Esophagus squamous epithelium (tissue), 5 donors: ENCODE measurements at regions not wholly inside any gene's neighbourhood (a gene's known extent, or its start where the extent isn't known, plus 50 kb on each side); places are given as distances from the start of the nearest gene placed in this dataset.

Experiments
- DNase-seq: peaks from one replicate; lab custom pipeline; 2025; lab: John Stamatoyannopoulos, UW
- H3K27ac ChIP-seq, 4 donors: fragments of 200-600 bp; sonication (generic); one replicate each; pipeline ENCODE4 v1.5.1; 2016 to 2019; ENCODE audit warnings: mild to moderate bottlenecking in 1 of 4
- H3K27me3 ChIP-seq, 4 donors: fragments of 200-600 bp; sonication (generic); 1 replicate in 3 of 4; 2 replicates in 1 of 4; pipeline versions ENCODE4 v1.5.1 to v1.6.0; 2017 to 2021; ENCODE audit warnings: antibody characterized with exemption in 1 of 4
- H3K36me3 ChIP-seq, 3 donors: fragments of 200-600 bp; sonication (generic); one replicate each; pipeline ENCODE4 v1.5.1; 2016 to 2019
- H3K4me1 ChIP-seq, 3 donors: fragments of 200-600 bp; sonication (generic); one replicate each; pipeline ENCODE4 v1.5.1; 2017 to 2019
- H3K4me3 ChIP-seq, 4 donors: fragments of 200-600 bp; sonication (generic); 1 replicate in 3 of 4; 2 replicates in 1 of 4; pipeline ENCODE4 v1.5.1; 2016 to 2019; ENCODE audit warnings: mild to moderate bottlenecking in 2 of 4, moderate library complexity in 1 of 4
- H3K9me3 ChIP-seq, 3 donors: fragments of 200-600 bp; sonication (generic); one replicate each; pipeline ENCODE4 v1.5.1; 2016 to 2019
- POLR2A ChIP-seq, 4 donors: fragments of 450-650 bp; IDR thresholded peaks; one replicate each; pipeline ENCODE4 v1.6.1; 2017; ENCODE audit warnings: antibody characterized with exemption in 4 of 4, mild to moderate bottlenecking in 4 of 4, moderate library complexity in 3 of 4
- WGBS, 2 donors: methylation state at CpG; one replicate each; pipeline ENCODE4 v1.1.5; 2018; 5-methylcytosine and 5-hydroxymethylcytosine counted together
- intact Hi-C: fragments of 100-400 bp; cut with DNase I; formaldehyde crosslinking; loops from one replicate; pipeline ENCODE4 v1.15.0; 2022
- TF ChIP-seq, protein P1 (sequence below), 6 experiments: fragments of 450-650 bp in 4 of 6; fragments of 200-600 bp in 2 of 6; sonication (generic) in 2 of 6; IDR thresholded peaks; one replicate each; pipeline ENCODE4 v1.5.1; 2016 to 2019; ENCODE audit warnings: antibody characterized with exemption in 6 of 6, mild to moderate bottlenecking in 4 of 6, moderate library complexity in 4 of 6
- donor health status: DM: yes; HTN: yes; CAD: no.

DNA sequence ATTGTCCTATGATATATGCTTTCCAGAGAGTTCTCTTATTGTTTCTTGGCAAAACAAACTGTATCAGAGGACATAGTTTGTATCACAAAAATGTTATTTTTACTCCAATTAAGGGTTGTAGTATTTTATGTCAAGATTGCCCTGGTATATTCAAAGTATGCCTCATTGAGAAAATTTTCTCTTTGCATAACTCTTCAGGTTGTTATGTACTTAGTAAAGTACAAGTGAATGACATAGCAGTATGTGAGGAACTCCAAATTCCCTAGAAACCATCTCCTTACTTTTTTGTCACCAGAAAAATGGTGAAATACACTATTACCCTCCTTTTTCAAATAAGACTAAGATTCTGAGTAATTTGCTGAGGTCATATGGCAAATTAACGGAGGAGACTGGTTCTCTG lies 355.3 kb downstream of the NFIB start:
- H3K9me3 ChIP-seq: no peaks in the 10 kb centered on the region
- H3K27ac ChIP-seq: no peak overlapping the region
- DNase-seq: no peak
- H3K27me3 ChIP-seq: no peaks in the 10 kb centered on the region
- WGBS, 2 donors: 88 to 95% methylated on average over 1 of the region's 1 CpG
- H3K36me3 ChIP-seq: no peaks in the 10 kb centered on the region
- no peaks in the 10 kb centered on the region for H3K4me1 ChIP-seq
- no peak overlapping the region for H3K4me3 ChIP-seq
- TF ChIP-seq, protein P1, sequence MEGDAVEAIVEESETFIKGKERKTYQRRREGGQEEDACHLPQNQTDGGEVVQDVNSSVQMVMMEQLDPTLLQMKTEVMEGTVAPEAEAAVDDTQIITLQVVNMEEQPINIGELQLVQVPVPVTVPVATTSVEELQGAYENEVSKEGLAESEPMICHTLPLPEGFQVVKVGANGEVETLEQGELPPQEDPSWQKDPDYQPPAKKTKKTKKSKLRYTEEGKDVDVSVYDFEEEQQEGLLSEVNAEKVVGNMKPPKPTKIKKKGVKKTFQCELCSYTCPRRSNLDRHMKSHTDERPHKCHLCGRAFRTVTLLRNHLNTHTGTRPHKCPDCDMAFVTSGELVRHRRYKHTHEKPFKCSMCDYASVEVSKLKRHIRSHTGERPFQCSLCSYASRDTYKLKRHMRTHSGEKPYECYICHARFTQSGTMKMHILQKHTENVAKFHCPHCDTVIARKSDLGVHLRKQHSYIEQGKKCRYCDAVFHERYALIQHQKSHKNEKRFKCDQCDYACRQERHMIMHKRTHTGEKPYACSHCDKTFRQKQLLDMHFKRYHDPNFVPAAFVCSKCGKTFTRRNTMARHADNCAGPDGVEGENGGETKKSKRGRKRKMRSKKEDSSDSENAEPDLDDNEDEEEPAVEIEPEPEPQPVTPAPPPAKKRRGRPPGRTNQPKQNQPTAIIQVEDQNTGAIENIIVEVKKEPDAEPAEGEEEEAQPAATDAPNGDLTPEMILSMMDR (IDR thresholded peaks at IDR 0.05): no peak
- no peak for TF ChIP-seq POLR2A (IDR thresholded peaks at IDR 0.05)
- intact Hi-C loops: no loop called here

GRCh38 chr9:13957089-13957488 lies 356.9 kb downstream of the NFIB start:
- TF ChIP-seq, protein P1 (IDR thresholded peaks at IDR 0.05): no peak
- no peak for TF ChIP-seq POLR2A (IDR thresholded peaks at IDR 0.05)
- H3K36me3 ChIP-seq: no peaks in the 10 kb centered on the region
- H3K4me3 ChIP-seq: no peak overlapping the region
- H3K9me3 ChIP-seq: no peaks in the 10 kb centered on the region
- H3K27ac ChIP-seq: no peak overlapping the region
- WGBS, 2 donors: 65 to 83% methylated on average over 2 of the region's 2 CpGs
- H3K27me3 ChIP-seq: no peaks in the 10 kb centered on the region
- no peak for DNase-seq
- H3K4me1 ChIP-seq: no peaks in the 10 kb centered on the region
- intact Hi-C loops: no loop called here

DNA sequence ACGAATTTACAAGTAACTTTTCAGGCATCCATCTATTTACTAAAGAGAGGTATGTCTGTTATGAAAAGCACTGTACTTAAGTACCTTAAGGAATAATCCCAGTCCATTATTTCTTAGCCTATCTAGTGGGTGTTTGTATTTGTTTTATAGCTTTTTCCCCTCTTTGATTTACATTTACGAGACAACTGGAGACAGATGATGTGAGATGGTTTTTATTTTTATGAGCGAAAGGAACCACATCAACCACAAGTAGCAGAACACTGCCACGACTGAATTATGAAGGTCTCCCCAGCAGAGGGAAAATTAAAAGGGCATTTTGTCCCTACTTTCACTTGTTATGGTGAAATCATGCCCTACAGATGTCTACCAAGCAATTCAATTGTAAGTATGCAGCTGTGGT lies 357.8 kb downstream of the NFIB start:
- WGBS, 2 donors: 53 to 78% methylated on average over 4 of the region's 4 CpGs
- TF ChIP-seq, protein P1 (IDR thresholded peaks at IDR 0.05): no peak
- TF ChIP-seq POLR2A (IDR thresholded peaks at IDR 0.05): no peak
- intact Hi-C loops: no loop called here
- Histone ChIP-seq H3K27me3 (no peaks in the 10 kb centered on the region), H3K36me3 (no peaks in the 10 kb centered on the region), H3K4me3 (no peak overlapping the region), H3K9me3 (no peaks in the 10 kb centered on the region), H3K4me1 (no peaks in the 10 kb centered on the region), H3K27ac (no peak overlapping the region)
- no peak for DNase-seq

GRCh38 chr9:13952906-13953305 lies 361.0 kb downstream of the NFIB start:
- no peaks in the 10 kb centered on the region for H3K9me3 ChIP-seq
- H3K36me3 ChIP-seq: no peaks in the 10 kb centered on the region
- no peaks in the 10 kb centered on the region for H3K4me1 ChIP-seq
- H3K27me3 ChIP-seq: no peaks in the 10 kb centered on the region
- no peak overlapping the region for H3K27ac ChIP-seq
- TF ChIP-seq, protein P1 (IDR thresholded peaks at IDR 0.05): no peak
- TF ChIP-seq POLR2A (IDR thresholded peaks at IDR 0.05): no peak
- intact Hi-C loops: no loop called here
- 77 to 81% methylated on average over 6 of the region's 6 CpGs for WGBS, 2 donors
- no peak overlapping the region for H3K4me3 ChIP-seq
- DNase-seq: no peak

DNA sequence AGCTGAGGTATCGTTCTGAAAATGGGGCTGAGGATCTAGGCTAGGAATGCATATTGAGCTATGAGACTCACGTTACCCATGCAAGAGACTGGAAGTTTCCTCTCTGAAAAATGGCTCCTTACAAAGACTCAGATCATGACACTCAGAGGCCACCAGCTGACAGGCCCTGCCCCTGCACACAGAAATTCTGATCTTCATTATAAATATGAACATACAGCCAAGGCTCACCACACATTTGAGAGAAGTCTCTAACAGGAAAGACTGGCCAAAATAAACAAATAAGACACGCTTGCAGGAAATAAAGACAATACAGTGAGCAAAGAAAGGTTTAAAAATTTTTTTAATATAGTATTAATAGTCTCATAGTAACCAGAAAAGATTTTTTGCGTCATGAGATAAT lies 365.9 kb downstream of the NFIB start:
- H3K9me3 ChIP-seq: no peaks in the 10 kb centered on the region
- intact Hi-C loops: no loop called here
- TF ChIP-seq POLR2A (IDR thresholded peaks at IDR 0.05): no peak
- no peaks in the 10 kb centered on the region for H3K4me1 ChIP-seq
- no peaks in the 10 kb centered on the region for H3K27me3 ChIP-seq
- H3K27ac ChIP-seq: no peak overlapping the region
- H3K4me3 ChIP-seq: no peak overlapping the region
- no peak for DNase-seq
- H3K36me3 ChIP-seq: no peaks in the 10 kb centered on the region
- WGBS, 2 donors: 56 to 67% methylated on average over 4 of the region's 4 CpGs

DNA sequence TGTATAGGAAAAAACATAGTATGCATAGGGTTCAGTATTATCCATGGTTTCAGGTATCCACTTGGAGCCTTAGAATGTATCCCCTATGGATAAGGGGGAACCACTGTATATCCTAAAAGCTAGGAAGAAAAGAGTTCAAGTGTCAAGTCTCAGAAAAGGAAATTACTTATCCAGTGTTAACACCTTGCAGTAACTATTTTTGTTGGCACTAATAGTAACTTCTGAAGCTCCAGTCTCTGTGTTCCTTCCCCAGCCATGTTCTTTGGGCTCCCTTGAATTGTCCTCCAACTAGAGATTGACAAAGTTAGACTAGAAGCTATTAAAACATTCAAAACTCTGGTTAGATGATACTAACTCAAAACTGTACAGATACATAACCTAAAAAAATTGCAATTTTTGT lies 370.8 kb downstream of the NFIB start:
- no peak overlapping the region for H3K4me3 ChIP-seq
- H3K27me3 ChIP-seq: no peaks in the 10 kb centered on the region
- peaks cover 0 to 6% (median 0%) of the 10 kb centered on the region in 3 donors for H3K4me1 ChIP-seq
- H3K36me3 ChIP-seq: no peaks in the 10 kb centered on the region
- H3K9me3 ChIP-seq: no peaks in the 10 kb centered on the region
- no peak for TF ChIP-seq POLR2A (IDR thresholded peaks at IDR 0.05)
- TF ChIP-seq, protein P1 (IDR thresholded peaks at IDR 0.05): no peak
- no peak for DNase-seq
- H3K27ac ChIP-seq: no peak overlapping the region
- intact Hi-C loops: no loop called here
